ENCODE measurements at regions not wholly inside any gene's neighbourhood (a gene's known extent, or its start where the extent isn't known, plus 50 kb on each side); places are given as distances from the start of the nearest gene placed in this dataset.

DNA sequence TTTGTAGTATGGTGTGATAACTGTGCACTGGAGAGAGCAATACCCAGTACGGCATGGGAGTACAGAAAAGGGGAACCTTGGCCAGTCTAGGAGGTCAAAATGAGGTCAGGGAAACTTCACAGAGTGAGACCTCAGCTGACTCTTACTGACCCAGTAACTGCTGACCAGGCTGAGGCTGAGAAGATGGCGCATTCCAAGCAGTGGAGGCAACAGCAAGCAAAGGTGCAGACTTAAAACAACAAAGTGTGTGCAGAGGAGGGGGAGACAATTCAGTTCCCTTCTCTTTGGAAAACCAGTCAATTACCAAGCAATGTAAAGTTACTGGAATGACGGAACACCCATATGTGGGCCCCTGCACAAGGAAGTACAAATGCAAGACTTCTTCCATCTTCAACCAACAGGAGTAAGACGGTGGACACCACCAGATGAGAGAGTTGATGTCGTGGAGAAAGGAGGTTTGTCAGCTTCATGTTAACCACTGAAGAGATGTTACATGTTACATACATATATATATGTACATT is 54.6 kb upstream of the PRDX6 start:
- DNase-seq (ENCODE audit: low spot score): no peak

DNA sequence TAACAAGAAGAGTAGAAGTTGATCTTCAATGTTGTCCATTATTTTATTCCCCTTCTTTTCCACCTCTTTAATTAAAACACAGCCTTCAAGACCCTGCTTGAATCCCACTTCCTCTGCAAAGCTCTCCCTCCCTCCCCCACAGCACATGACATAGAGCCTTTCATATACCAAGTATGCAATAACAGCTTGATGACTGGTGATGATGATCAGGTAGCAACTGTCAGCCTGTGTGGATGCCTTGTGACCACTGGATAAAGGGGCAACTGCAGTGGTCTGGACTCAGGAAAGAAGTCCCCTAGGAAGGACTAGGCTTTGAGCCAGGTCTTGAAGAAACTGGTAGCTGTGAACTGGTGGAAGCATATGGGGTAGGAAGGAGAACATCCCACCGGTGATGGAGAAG is 53.8 kb upstream of the PRDX6 start:
- no peak for DNase-seq (ENCODE audit: low spot score)

GRCh38 chr1:173424143-173424542 is 53.0 kb upstream of the PRDX6 start:
- DNase-seq (ENCODE audit: low spot score): no peak

DNA sequence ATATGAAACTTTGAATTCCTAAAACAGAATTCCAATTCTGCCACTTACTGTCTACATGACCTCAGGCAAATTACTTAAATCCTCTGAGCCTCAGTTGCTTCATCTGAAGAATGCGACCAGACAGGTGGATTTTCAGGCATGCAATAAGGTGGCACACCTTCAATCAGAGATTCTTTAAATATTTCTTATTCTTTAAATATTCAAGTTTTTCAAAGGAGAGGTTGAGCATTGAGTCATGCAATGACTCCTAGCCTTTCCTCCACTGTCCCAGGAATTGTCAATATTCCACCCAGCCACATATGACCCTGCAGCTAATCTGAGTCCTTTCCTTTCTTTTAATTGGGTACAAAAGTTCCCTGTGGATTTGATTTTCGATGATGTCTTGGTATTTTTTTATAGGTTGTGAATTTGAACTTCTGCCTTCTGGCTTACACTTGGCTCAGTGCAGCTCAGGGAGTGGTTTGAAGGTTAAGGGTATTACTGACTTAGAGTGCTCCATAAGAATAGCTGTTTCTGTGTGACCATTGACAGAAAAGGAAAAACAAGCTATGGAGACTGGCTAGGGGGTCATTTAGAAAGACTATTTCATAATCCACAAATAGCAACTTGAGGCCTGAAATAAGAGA is 52.2 kb upstream of the PRDX6 start:
- DNase-seq (ENCODE audit: low spot score): no peak

DNA sequence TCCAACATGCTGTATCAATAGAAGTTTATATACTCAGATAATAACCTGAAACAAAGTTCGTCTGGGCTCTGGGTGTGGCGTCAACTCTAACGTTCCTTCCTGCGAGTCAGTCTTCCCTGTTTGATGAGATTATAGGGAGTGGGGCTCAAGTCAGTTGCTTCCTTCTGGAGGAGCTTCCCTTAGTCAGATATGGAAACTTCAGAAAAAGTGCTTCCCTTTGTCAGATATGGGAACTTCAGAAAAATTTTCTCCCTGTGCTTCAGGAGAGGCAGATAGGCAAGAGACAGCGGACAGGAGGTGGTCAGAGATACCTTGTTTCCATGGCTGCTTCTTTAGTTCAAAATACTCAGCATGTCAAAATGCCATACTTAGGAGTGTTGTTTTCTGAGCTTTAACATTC is 51.1 kb upstream of the PRDX6 start:
- DNase-seq (ENCODE audit: low spot score): no peak

DNA sequence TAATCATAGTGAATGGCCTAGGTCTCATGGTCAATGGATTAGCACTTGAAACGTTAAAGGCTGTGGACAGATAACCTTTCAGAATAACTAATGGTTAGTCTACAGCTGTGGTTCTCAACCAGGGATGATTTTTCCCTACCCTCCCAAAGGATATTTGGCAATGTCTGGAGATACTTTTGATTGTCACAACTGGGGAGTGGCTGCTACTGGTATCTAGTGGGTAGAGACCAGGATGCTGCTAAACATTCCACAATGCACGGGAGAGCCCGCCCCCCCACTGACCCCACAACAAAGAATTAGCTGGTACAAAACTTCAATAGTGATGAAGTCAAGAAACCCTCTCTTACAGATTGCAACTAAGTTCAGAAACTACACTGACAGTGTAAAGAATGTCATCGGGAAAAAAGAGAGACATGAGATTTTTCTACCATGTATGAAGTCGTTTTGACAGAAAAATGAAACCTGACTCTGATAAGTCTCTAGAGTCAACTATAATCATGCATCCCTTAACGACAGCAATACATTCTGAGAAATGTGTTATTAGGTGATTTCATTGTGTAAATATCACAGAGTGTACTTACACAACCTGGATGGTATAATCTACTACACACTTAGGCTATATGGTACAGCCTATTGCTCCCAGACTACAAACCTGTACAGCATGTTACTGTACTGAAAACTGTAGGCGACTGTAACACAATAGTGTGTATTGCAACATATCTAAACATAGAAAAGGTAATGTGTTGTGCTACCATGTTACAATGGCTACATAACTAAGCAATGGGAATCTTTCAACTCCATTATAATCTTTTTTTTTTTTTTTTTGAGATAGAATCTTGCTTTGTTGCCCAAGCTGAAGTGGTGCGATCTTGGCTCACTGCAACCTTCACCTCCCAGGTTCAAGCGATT is 49.7 kb upstream of the PRDX6 start:
- no peak for DNase-seq (ENCODE audit: low spot score)

All from CD4-positive, alpha-beta T cell treated with Interleukin-15 for 4 hours (primary cell).